HepG2 (cell line): ENCODE measurements at regions not wholly inside any gene's neighbourhood (a gene's known extent, or its start where the extent isn't known, plus 50 kb on each side); places are given as distances from the start of the nearest gene placed in this dataset.

ENCODE experiments used
- ATAC-seq: fragments of 200-7000 bp; cut with Tn5 transposase; 3 replicates; pipeline ENCODE4 v1.9.1; 2020; ENCODE audit warnings: mild to moderate bottlenecking, moderate library complexity
- BruUV-seq: library from RNA; stranded (reverse); fragments of 400-500 nt; replicated peaks from 2 replicates; lab custom pipeline; 2021; lab: Mats Ljungman, UMichigan
- CTCF ChIA-PET: fragments of 300-600 bp; formaldehyde crosslinking; extraction: SDS; loops from one replicate; lab custom pipeline; 2021; ENCODE audit warnings: low total read pairs, inconsistent platforms, low intra/inter-chr PET ratio; lab: Yijun Ruan, JAX
- POLR2A ChIA-PET: fragments of 350-600 bp; sonication (Branson Sonifier 250); formaldehyde crosslinking; loops from one replicate; lab custom pipeline; 2020; ENCODE audit warnings: antibody characterized with exemption, inconsistent platforms; lab: Yijun Ruan, JAX
- DNase-seq: peaks from one replicate; pipeline ENCODE4 v3.0.0-alpha.2; 2015; ENCODE audit warnings: low spot score
- FAIRE-seq: peaks from 3 replicates; lab custom pipeline; 2011; peaks lifted over from hg19 to GRCh38; lab: Jason Lieb, UNC
- H2AFZ ChIP-seq: one replicate; pipeline ENCODE4 v1.6.1; 2011; ENCODE audit warnings: low read length, inconsistent platforms
- H3K27ac ChIP-seq: fragments of 300-600 bp; 3 replicates; pipeline ENCODE4 v1.8.0; 2011; ENCODE audit warnings: mixed run types, mild to moderate bottlenecking, mixed read lengths, low read length, inconsistent platforms; ENCODE audit not compliant: insufficient read depth; ENCODE audit errors: extremely low read length
- H3K27me3 ChIP-seq, 2 experiments: fragments of 200-600 bp in 1 of 2; 2 replicates in 1 of 2; 3 replicates in 1 of 2; pipeline versions ENCODE4 v1.6.0 to v1.8.0; 2011; ENCODE audit warnings: low read length in 2 of 2, mild to moderate bottlenecking in 2 of 2, moderate library complexity in 2 of 2, inconsistent platforms in 1 of 2; ENCODE audit not compliant: insufficient read depth in 2 of 2, control insufficient read depth in 1 of 2
- H3K36me3 ChIP-seq, 2 experiments: fragments of 200-600 bp in 1 of 2; replicated peaks in 1 of 2; 2 replicates in 1 of 2; 3 replicates in 1 of 2; pipeline versions ENCODE4 v1.5.1 to v1.8.0; 2011; ENCODE audit warnings: low read length in 2 of 2, inconsistent platforms in 1 of 2; ENCODE audit not compliant: insufficient read depth in 2 of 2, control insufficient read depth in 1 of 2
- H3K4me1 ChIP-seq: 2 replicates; pipeline ENCODE4 v1.5.1; 2012; ENCODE audit warnings: low read length, inconsistent platforms; ENCODE audit not compliant: insufficient read depth
- H3K4me2 ChIP-seq: 2 replicates; pipeline ENCODE4 v1.6.0; 2011; ENCODE audit warnings: low read depth, low read length, inconsistent platforms
- H3K4me3 ChIP-seq, 3 experiments: fragments of 200-600 bp in 1 of 3; sonication (generic), shearing (Covaris generic) in 1 of 3; replicated peaks in 1 of 3; 2 replicates each; pipeline ENCODE4 v1.5.1; 2011 to 2016; ENCODE audit warnings: low read length in 3 of 3, inconsistent platforms in 2 of 3, low read depth in 2 of 3, mild to moderate bottlenecking in 2 of 3, control low read depth in 1 of 3, mixed read lengths in 1 of 3; ENCODE audit not compliant: insufficient read depth in 1 of 3
- H3K79me2 ChIP-seq: one replicate; pipeline ENCODE4 v1.6.1; 2011; ENCODE audit warnings: low read length, inconsistent platforms; ENCODE audit not compliant: insufficient read depth
- H3K9ac ChIP-seq: 2 replicates; pipeline ENCODE4 v1.6.0; 2011; ENCODE audit warnings: mild to moderate bottlenecking, low read depth, low read length, inconsistent platforms; ENCODE audit not compliant: insufficient read depth
- H3K9me3 ChIP-seq: 2 replicates; pipeline ENCODE4 v1.5.1; 2012; ENCODE audit warnings: mild to moderate bottlenecking, low read length
- H4K20me1 ChIP-seq: 2 replicates; pipeline ENCODE4 v1.6.0; 2011; ENCODE audit warnings: inconsistent platforms, mild to moderate bottlenecking, low read length, moderate library complexity; ENCODE audit not compliant: insufficient read depth
- HMGXB3 ChIP-seq: sonication (generic); formaldehyde crosslinking; IDR thresholded peaks from 2 replicates; pipeline ENCODE4 v1.4.0; 2020; ENCODE audit warnings: missing genetic modification reagents, borderline replicate concordance
- ZGPAT ChIP-seq: IDR thresholded peaks from 2 replicates; pipeline ENCODE4 v1.6.1; 2016; ENCODE audit warnings: mild to moderate bottlenecking
- ZNF660 ChIP-seq: sonication (generic); formaldehyde crosslinking; IDR thresholded peaks from 2 replicates; pipeline ENCODE4 v1.5.1; 2020; ENCODE audit warnings: mild to moderate bottlenecking, low read depth, missing genetic modification reagents, borderline replicate concordance
- ZNF83 ChIP-seq: sonication (generic); formaldehyde crosslinking; IDR thresholded peaks from 2 replicates; pipeline ENCODE4 v1.4.0; 2020; ENCODE audit warnings: missing genetic modification reagents, mild to moderate bottlenecking, borderline replicate concordance
- WGBS: methylation state at CpG from one replicate; pipeline ENCODE4 v1.1.6; 2017; ENCODE audit warnings: low lambda C conversion rate; 5-methylcytosine and 5-hydroxymethylcytosine counted together
- in situ Hi-C: cut with HindIII; loops from 2 replicates; pipeline ENCODE4 v1.10.0; 2017; ENCODE audit warnings: low pct_unique_long_range_greater_than_20kb; ENCODE audit not compliant: extremely low pct_ligation_motif_present
- intact Hi-C: fragments of 100-400 bp; cut with micrococcal nuclease; formaldehyde crosslinking; loops from one replicate; pipeline ENCODE4 v1.10.0; 2022; ENCODE audit not compliant: unreplicated experiment

GRCh38 chr18:67636597-67637385 is 120.3 kb upstream of the DSEL start:
- Histone ChIP-seq H3K79me2 (no peaks in the 10 kb centered on the region), H4K20me1 (no peaks in the 10 kb centered on the region), H3K27me3 (no peaks in the 10 kb centered on the region), H2AFZ (no peak overlapping the region), H3K4me1 (no peaks in the 10 kb centered on the region)
- POLR2A ChIA-PET = no interaction called here
- no TSS peak for BruUV-seq
- 47% methylated on average over 28 of the region's 32 CpGs for WGBS
- DNase-seq = no peak
- TF ChIP-seq ZNF83 = no peak
- TF ChIP-seq, all 625 proteins: peak for 0
- no peak for ATAC-seq
- Histone ChIP-seq H3K4me3 (no peak overlapping the region), H3K9ac (no peak overlapping the region), H3K9me3 (no peaks in the 10 kb centered on the region), H3K27ac (no peak overlapping the region), H3K4me2 (no peak overlapping the region), H3K36me3 (no peaks in the 10 kb centered on the region)
- FAIRE-seq = no peak
- in situ Hi-C loops = no loop called here
- intact Hi-C loops = no loop called here
- CTCF ChIA-PET = no interaction called here

DNA sequence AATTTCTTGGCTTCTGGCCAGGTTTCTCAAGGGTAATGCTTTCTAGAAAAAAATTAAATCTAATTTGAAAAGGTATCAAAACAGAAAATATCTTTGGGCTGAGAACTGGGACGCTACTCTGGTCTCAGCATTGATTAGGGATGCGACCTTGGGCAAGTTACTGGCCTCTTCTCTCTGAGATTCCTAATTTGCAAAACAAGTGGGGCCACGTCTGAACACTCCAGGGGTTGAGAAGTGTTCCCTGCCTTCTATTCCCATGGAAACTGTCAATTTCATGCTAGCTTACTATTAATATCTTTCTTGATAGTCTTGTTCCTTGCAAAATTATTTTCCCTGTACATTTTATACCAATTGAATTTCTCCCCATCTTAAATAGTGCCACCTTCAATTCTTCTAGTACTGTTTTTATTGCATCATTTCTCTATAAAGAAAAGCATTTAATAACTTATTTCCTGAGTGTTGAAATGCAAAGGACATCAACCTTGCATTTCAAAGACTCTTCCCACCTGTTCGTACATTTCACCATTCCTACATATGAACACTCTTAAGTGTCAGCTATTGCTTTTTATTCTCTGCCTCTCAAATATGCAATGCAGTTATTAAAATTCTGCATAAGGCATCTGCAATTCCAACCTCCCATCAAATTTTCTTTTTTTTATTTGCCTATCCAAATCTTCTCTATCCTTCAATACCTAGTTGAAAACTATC is 118.3 kb upstream of the DSEL start:
- WGBS = 3% methylated on average over 4 of the region's 4 CpGs
- Histone ChIP-seq H4K20me1 (no peaks in the 10 kb centered on the region), H3K27me3 (no peaks in the 10 kb centered on the region), H3K79me2 (no peaks in the 10 kb centered on the region), H2AFZ (no peak overlapping the region), H3K4me3 (no peak overlapping the region), H3K4me1 (no peaks in the 10 kb centered on the region), H3K36me3 (no peaks in the 10 kb centered on the region), H3K27ac (no peak overlapping the region), H3K9ac (no peak overlapping the region), H3K4me2 (no peak overlapping the region), H3K9me3 (no peaks in the 10 kb centered on the region)
- POLR2A ChIA-PET = no interaction called here
- DNase-seq (no peak), ATAC-seq (no peak), FAIRE-seq (no peak)
- in situ Hi-C loops = no loop called here
- no TSS peak for BruUV-seq
- intact Hi-C loops = no loop called here
- CTCF ChIA-PET = no interaction called here
- TF ChIP-seq ZGPAT (no peak), HMGXB3 (CRISPR knock-in tag) (no peak), ZNF660 (CRISPR knock-in tag) (no peak)
